H7 (cell line): ENCODE measurements at regions not wholly inside any gene's neighbourhood (a gene's known extent, or its start where the extent isn't known, plus 50 kb on each side); places are given as distances from the start of the nearest gene placed in this dataset.

Source experiments
- DNase-seq: peaks from one replicate; pipeline ENCODE4 v3.0.0; 2012
- H3K27me3 ChIP-seq: 2 replicates; pipeline ENCODE4 v1.6.0; 2011; ENCODE audit warnings: mild to moderate bottlenecking, low read length; ENCODE audit not compliant: control insufficient read depth, insufficient read depth
- H3K36me3 ChIP-seq: replicated peaks from 2 replicates; pipeline ENCODE4 v1.5.1; 2011; ENCODE audit warnings: low read length; ENCODE audit not compliant: control insufficient read depth, insufficient read depth
- H3K4me3 ChIP-seq: 2 replicates; pipeline ENCODE4 v1.5.1; 2011; ENCODE audit warnings: low read depth, mild to moderate bottlenecking, control low read depth, low read length, moderate library complexity; ENCODE audit not compliant: insufficient read depth

DNA sequence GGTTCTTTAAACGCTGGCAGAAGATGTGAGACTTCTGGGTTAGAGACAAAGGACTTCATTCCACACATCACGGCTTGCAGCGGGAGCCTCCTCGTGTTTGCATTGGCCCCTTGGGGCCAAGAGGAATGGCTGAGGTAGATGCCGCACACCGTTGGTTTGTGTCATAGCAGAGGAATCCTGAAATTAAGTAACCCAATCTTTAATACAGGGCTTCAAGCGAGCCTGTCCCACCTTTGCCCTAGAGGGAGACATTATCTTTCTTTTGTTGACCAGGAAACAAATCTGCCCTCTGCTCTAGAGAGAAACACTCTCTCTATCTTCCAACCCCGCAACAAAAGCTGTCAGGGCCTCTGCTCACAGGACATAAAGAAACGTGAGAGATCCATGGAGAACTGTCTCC is 277.5 kb upstream of the ZFP64 start:
- DNase-seq = no peak
- H3K36me3 ChIP-seq = no peaks in the 10 kb centered on the region
- no peak overlapping the region for H3K4me3 ChIP-seq
- H3K27me3 ChIP-seq = no peaks in the 10 kb centered on the region

DNA sequence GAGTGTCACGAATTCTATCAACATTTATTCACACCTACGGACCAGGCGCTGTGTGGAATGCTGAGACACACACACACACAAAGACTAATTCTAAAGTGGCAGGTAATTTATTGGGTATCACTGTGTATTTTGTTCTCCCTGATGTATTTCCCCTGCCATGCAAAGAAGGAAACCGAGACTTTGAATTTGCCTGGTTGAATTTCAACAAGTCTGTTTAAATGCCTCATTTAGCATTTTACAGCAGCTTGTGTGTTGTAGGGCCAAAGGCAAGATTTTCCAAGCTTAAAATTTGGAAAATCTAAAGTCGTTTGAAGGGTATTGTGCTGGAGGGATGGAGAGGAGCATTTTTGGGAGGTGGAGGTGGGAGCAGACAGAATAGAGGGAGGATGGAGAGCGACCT is 274.4 kb upstream of the ZFP64 start:
- no peak overlapping the region for H3K4me3 ChIP-seq
- no peaks in the 10 kb centered on the region for H3K27me3 ChIP-seq
- H3K36me3 ChIP-seq = no peaks in the 10 kb centered on the region
- DNase-seq = no peak

DNA sequence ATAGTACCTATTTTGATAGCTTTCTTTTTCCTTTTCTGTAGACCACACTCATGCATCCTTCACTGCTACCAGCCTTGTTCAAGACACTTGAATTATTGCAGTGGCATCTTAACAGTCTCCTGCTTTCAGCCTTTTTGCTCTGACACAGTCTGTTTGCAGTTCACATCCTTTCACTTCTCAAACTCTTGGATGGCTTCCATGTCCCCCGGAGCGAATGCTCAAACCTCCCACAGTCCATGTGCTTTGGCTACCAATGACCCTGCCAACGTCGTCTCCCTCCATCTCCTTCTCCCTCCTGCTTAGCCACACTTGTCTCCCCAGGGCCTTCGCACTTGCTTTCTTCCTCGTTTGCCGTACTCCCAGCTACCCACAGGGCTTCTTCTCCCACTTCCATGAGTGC is 270.0 kb upstream of the ZFP64 start:
- DNase-seq = no peak
- Histone ChIP-seq H3K27me3 (no peaks in the 10 kb centered on the region), H3K36me3 (no peaks in the 10 kb centered on the region), H3K4me3 (no peak overlapping the region)

DNA sequence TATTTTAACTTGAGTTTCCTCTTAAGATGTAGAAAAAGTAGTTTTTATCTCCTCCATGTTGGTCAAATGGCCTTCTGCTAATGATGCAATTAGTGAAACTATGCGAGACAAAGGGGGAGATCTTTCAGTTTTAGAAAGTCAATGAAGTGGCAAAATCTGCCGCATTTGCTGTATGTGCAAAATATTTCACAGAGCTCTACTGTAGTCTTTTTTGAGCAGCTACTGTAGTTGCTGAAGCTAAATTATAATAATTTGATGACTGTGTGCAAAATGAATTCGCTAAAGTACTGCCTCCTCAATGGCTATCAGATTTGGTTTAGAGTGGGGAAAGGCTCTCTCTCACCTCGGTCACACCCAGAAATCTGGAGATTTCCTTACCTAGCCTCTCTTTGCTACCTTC is 267.6 kb upstream of the ZFP64 start:
- no peak overlapping the region for H3K4me3 ChIP-seq

DNA sequence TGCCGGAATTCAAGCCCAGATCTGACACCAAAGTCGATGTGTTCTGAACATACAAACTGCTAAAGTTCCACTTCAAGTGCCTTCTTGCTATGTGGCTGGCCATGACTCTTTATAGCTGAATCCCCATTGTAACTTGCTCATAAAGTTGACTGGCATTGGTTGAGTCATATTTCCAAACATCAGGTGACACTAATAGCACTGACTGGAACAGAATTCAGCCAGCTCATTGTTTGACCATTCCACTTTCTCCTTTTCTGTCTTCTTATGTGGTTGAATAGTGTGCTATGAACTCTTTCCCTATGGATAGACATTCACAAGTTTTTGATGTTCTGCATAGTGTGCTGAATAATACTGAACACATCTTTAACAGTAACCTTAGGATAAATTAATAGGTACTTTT is 266.2 kb upstream of the ZFP64 start:
- Histone ChIP-seq H3K4me3 (no peak overlapping the region), H3K36me3 (no peaks in the 10 kb centered on the region), H3K27me3 (no peaks in the 10 kb centered on the region)
- no peak for DNase-seq

More for the DNA sequence above, 267.6 kb upstream of the ZFP64 start:
- H3K27me3 ChIP-seq = no peaks in the 10 kb centered on the region
- H3K36me3 ChIP-seq = no peaks in the 10 kb centered on the region
- no peak for DNase-seq

DNA sequence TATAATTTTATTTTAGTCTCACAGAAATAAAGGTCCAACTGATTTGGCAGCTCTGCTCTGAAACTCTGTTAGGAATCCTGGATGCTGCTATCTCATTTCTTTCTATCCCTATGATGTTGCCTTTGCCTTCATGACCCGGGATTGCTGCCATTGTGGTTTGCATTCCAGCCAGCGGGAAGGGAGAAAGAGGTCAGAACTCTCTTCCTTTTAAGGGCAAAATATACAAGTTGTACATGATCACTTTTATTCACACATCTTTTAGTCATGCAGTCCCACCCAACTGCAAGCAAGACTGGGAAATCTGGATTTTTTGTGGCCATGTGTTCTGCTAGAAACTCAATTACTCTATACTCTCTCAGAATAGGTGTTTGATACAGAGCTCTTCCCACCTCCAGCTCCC is 263.1 kb upstream of the ZFP64 start:
- Histone ChIP-seq H3K36me3 (no peaks in the 10 kb centered on the region), H3K4me3 (no peak overlapping the region), H3K27me3 (no peaks in the 10 kb centered on the region)
- no peak for DNase-seq

DNA sequence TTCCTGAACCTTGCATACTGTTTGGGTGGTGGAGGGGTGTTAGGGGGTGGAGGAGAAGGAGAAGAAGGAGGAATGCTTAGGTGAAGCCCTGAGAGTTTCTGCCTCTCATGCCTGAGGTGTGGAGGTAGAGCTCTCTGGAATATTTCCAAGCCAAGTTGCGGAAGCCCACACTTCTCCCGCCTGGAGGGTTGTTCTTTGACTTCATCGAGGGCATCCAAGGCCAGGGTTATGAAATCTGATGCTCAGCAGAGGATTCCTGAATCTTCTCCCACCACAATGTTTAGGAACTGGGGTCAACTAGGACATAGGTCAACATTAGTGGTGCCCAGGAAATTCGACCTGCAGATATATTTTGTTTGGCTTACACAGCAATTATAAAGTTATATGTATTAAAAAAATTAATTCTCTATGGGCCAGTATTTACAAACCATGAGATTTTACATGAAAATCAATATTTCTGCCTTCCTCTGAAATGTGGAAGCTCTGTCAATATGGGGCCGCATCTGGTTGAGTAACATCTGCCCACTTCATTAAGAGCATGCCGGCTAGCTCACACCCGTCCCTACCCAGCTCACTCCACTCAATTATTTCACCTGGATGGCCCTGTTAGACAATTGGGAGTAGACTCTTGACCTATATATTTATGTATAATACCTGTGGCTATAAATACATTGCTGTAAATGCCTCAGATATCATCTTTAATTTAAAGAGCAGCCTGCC is 257.1 kb upstream of the ZFP64 start:
- no peak for DNase-seq
- H3K27me3 ChIP-seq = no peaks in the 10 kb centered on the region
- no peaks in the 10 kb centered on the region for H3K36me3 ChIP-seq
- no peak overlapping the region for H3K4me3 ChIP-seq

DNA sequence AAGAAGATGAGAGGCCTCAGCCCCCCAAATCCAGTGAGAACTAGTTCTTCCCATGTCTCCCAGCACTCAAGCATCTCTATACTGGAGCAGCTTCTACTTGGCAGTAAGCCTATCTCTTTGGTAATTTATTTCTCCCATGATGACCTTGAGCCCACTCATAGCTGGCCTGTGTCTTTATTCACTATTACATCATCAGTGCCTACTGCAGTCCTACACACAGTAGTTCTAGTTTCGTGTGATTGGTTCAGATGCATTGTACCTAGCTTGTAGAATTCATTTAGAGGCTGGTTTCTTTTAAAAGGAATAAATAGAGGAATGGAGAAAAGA is 255.6 kb upstream of the ZFP64 start:
- DNase-seq = no peak
- Histone ChIP-seq H3K27me3 (no peaks in the 10 kb centered on the region), H3K36me3 (no peaks in the 10 kb centered on the region), H3K4me3 (no peak overlapping the region)

DNA sequence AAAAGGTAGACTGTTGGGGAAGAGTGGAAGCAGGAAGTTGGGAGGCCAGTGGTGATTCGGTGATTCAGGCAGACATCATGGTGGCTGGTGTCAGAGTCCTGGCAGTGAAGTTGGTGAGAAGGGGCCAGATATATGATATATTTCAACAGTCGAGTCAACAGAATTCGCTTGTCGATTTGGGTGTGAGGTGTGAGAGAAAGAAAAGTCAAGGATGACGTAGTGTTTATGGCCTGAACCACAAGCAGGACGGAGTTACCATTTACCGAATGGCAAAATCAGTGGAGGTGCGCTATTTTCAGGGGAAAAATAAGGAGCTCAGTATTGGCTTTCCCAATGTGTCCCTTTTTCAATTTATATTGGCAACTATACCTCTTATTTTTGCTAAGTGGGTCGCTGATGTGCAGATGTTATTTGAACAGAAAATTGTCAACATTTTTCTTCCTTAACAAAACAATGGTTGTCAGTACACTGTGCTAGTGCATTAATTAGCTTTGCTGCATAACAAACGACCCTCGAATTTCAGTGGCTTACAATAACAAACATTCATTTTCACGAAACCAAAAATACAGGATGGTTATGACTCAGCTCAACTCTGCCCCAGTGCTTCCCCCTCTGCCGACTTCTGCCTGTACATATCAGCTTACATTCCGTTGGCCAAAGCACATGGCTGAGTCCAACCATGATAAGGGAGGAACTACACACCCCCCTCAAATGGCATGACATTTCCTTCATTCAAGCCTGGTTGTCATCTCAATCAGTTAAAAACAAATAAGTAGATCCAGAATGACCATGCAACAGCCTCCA is 255.0 kb upstream of the ZFP64 start:
- DNase-seq = no peak
- Histone ChIP-seq H3K27me3 (no peaks in the 10 kb centered on the region), H3K36me3 (no peaks in the 10 kb centered on the region), H3K4me3 (no peak overlapping the region)

DNA sequence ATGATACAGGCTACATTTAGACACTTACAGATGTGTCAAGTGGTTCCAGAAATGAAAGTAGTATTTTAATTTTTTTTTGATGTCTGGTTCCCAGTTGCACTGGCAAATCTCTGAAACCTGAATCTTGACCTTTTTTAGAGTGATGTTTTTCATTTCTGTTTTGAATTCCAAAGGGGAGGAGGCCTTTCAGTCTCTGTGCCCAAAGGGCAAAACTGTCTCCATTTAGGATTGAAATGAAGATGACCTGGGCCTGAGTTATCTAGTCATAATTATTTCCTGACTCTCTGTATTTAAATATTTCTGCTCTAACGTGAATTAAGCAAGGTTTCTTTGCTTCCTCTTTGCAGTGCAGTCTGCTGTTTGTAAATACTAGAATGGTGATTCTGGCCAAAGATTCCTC is 252.9 kb upstream of the ZFP64 start:
- Histone ChIP-seq H3K27me3 (no peaks in the 10 kb centered on the region), H3K36me3 (no peaks in the 10 kb centered on the region)

DNA sequence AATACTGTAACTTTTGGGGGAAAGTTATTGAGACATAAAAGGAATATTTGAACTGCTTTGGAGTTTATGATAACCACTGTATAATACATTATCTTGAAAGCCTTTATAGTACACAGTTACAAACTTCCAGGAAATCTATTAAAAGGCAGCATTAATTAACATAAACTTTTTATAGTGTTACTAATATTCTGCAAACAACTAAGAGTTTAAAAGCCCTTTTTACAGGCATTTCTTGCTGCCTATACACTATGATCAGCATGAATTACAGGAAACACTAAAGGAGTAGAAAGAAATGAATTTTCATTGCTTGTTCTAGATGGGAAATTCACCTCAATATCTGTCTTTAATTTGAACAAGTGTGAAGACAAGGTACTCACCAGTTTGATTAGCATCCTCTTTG is 252.3 kb upstream of the ZFP64 start:
- H3K36me3 ChIP-seq = no peaks in the 10 kb centered on the region
- DNase-seq = no peak
- no peak overlapping the region for H3K4me3 ChIP-seq
- no peaks in the 10 kb centered on the region for H3K27me3 ChIP-seq

More for the DNA sequence above, 252.9 kb upstream of the ZFP64 start:
- DNase-seq = no peak
- H3K4me3 ChIP-seq = no peak overlapping the region

DNA sequence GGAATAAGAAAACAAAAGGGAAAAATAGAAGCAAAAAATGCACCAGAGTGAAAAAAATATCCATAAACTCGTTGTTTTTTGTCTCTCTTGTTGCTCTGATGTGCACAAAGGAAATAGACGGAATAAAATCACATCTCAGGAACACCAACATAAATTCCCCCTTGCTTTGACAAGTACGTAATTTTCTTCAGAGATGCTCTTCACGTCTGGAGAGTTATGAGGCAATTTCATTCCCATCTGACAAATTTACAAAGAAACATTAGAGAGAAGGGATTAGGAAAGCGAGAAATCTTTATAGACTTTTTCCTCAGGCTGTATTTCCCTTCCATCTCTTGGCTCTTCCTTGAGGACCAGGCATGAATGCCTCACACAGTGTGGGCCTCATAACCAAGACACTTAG is 250.1 kb upstream of the ZFP64 start:
- H3K36me3 ChIP-seq = no peaks in the 10 kb centered on the region
- H3K4me3 ChIP-seq = no peak overlapping the region
- DNase-seq = no peak
- H3K27me3 ChIP-seq = no peaks in the 10 kb centered on the region

DNA sequence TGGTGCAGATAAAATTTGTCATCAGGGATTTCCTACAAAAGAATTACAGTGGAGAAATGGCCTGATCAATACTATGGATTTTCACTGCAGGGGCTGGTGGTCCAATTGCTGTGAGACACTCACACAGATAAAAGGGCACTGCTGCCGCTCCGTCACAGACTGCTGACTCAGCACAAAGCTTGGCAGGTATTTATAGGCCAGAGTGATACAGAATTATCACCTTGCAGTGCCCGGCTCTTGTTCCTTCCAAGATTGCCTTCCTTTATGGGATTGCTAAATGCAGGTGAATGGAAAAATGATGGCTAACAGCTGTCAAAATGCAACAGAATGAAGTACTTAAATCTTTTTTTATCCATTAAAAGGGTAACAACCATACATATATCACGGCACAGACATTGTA is 247.8 kb upstream of the ZFP64 start:
- H3K36me3 ChIP-seq = no peaks in the 10 kb centered on the region
- no peak for DNase-seq
- no peak overlapping the region for H3K4me3 ChIP-seq
- no peaks in the 10 kb centered on the region for H3K27me3 ChIP-seq

DNA sequence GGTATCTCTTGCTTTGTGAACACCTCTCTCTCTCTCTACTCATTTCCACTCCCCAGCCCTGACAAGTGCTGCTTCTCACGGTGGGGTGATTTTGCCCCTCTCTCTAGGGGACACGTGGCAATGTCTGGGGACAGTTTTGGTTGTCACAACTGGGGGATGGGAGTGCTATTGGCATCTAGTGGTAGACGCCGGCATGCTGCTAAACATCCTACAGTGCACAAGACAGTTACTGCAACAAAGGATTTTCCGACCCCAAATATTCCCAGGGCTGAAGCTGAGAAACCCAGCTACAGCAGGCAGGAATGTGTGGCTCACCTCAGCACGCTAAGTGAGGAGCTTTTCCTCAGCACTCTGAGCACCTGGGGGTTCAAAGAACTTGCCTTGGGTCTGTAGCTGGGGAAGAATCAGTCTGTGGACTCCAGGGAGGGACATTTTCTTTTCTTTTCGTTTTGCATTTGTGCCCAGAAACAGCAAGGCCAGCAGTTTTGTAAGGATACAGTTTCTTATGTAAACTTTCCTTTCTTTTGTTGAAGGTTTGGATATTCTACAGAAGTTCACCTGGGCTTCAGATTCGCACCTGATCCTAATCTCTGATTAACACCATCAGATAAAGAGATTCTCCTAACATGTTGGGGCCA is 246.9 kb upstream of the ZFP64 start:
- no peak for DNase-seq

DNA sequence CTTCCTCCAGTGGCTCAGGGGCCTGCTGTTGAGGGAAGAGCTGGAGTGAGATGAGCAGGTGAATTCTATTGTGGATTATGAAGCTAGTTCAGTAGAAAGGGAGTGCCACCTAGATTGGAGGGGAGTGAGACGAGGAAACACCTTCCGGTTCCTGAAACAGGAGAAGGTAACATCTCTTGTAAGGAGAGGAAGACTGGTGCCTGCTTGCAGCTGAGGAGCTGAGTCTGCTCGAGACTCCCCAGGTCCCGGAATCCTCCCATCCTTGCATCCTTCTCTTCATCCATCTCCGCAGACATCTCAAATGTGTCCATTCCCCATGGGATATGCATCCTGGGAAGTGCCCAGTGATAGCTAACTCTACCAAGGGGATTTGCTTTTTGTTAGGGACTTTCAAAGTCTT is 242.9 kb upstream of the ZFP64 start:
- Histone ChIP-seq H3K4me3 (no peak overlapping the region), H3K36me3 (no peaks in the 10 kb centered on the region), H3K27me3 (no peaks in the 10 kb centered on the region)
- no peak for DNase-seq

More for the DNA sequence above, 246.9 kb upstream of the ZFP64 start:
- H3K4me3 ChIP-seq = no peak overlapping the region
- H3K36me3 ChIP-seq = no peaks in the 10 kb centered on the region
- H3K27me3 ChIP-seq = no peaks in the 10 kb centered on the region
